ENCODE measurements at regions not wholly inside any gene's neighbourhood (a gene's known extent, or its start where the extent isn't known, plus 50 kb on each side); places are given as distances from the start of the nearest gene placed in this dataset.

DNA sequence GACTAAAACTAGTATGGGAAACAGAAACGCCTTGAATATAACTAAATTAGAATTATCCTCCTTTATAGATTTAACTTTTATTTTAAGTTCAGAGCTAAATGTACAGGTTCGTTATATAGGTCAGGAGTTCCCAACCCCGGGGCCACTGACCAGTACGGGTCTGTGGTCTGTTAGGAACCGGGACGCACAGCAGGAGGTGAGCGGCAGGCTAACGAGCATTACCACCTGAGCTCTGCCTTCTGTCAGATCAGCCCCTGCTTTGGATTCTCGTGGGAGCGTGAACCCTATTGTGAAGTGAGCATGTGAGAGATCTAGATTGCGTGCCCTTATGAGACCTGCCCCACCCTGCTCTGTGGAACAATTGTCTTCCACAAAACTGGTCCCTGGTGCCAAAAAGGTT is 51.0 kb downstream of the FAT4 start:
- H3K27me3 Mint-ChIP-seq (ENCODE audit: unreplicated experiment) = peaks cover 2% of the 10 kb centered on the region
- TF ChIP-seq, protein P1, sequence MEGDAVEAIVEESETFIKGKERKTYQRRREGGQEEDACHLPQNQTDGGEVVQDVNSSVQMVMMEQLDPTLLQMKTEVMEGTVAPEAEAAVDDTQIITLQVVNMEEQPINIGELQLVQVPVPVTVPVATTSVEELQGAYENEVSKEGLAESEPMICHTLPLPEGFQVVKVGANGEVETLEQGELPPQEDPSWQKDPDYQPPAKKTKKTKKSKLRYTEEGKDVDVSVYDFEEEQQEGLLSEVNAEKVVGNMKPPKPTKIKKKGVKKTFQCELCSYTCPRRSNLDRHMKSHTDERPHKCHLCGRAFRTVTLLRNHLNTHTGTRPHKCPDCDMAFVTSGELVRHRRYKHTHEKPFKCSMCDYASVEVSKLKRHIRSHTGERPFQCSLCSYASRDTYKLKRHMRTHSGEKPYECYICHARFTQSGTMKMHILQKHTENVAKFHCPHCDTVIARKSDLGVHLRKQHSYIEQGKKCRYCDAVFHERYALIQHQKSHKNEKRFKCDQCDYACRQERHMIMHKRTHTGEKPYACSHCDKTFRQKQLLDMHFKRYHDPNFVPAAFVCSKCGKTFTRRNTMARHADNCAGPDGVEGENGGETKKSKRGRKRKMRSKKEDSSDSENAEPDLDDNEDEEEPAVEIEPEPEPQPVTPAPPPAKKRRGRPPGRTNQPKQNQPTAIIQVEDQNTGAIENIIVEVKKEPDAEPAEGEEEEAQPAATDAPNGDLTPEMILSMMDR (IDR thresholded peaks at IDR 0.05; ENCODE audit: unreplicated experiment) = no peak
- no peak overlapping the region for H3K27ac Mint-ChIP-seq (ENCODE audit: unreplicated experiment)
- DNase-seq (ENCODE audit: low spot score) = no peak
- H3K4me1 Mint-ChIP-seq (ENCODE audit: unreplicated experiment) = no peaks in the 10 kb centered on the region
- H3K9me3 Mint-ChIP-seq (ENCODE audit: unreplicated experiment) = no peaks in the 10 kb centered on the region
- H3K4me3 Mint-ChIP-seq (ENCODE audit: unreplicated experiment) = no peak overlapping the region
- peaks cover 13% of the 10 kb centered on the region for H3K36me3 Mint-ChIP-seq (ENCODE audit: low read depth, unreplicated experiment)

DNA sequence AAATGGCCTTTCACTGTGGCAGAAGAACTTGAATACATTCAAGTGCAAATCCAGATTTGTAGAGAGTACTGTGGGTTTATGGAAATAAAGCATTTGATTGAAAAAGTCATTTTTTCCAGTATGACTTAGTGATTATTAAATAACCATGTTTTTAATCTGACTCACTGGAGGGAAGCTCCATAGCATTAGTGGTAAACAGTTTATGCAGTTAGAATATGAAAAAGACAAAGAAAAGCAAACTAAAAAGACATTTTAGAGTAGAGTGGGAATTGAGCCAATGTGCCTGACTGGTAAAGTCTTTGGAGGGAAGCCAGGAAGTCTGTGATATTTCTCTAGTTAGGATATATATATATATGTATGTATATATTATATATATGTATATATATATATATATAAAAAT is 53.4 kb downstream of the FAT4 start:
- TF ChIP-seq, protein P1 (IDR thresholded peaks at IDR 0.05; ENCODE audit: unreplicated experiment) = no peak

DNA sequence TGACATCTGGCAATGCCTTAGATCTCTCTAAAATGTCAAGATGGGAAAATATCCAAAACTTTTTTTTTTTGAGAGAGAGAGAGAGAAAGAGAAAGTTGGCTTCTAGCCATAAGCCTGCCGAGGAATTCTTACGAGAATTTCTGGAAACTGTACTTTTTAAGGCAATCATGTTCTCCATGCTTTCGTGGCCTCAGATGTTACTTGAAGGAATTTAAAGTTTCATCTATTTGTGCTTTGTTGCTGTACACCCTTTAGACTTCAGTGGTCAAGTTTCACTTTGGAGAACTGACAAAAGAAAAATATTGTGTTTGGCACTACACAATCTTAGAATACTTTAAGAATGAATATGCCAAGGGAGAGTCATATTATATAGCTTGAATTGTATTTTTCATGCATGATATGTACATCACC is 53.9 kb downstream of the FAT4 start:
- H3K27ac Mint-ChIP-seq (ENCODE audit: unreplicated experiment) = no peak overlapping the region

More for the DNA sequence above, 53.4 kb downstream of the FAT4 start:
- no peaks in the 10 kb centered on the region for H3K4me1 Mint-ChIP-seq (ENCODE audit: unreplicated experiment)
- no peak overlapping the region for H3K4me3 Mint-ChIP-seq (ENCODE audit: unreplicated experiment)
- H3K9me3 Mint-ChIP-seq (ENCODE audit: unreplicated experiment) = no peaks in the 10 kb centered on the region
- peaks cover 2% of the 10 kb centered on the region for H3K27me3 Mint-ChIP-seq (ENCODE audit: unreplicated experiment)
- H3K27ac Mint-ChIP-seq (ENCODE audit: unreplicated experiment) = no peak overlapping the region
- H3K36me3 Mint-ChIP-seq (ENCODE audit: low read depth, unreplicated experiment) = peaks cover 13% of the 10 kb centered on the region
- no peak for DNase-seq (ENCODE audit: low spot score)

DNA sequence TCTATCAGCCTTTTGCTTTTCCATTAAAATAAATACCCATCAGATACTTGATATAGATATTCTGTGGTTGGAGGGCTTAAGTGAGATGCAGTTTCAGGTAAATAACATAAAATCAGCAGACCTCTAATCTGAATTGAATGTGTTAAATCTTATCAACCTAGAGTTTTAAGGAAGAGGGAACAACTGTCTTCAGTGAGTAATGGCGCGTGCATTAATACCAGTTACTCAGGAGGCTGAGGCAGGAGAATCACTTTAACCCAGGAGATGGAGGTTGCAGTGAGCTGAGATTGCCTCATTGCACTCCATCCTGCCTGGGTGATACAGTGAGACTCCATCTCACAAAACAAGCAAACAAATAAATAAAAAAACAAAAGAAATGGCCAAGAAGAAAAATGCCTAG is 54.3 kb downstream of the FAT4 start:
- H3K4me1 Mint-ChIP-seq (ENCODE audit: unreplicated experiment) = no peaks in the 10 kb centered on the region
- H3K36me3 Mint-ChIP-seq (ENCODE audit: low read depth, unreplicated experiment) = peaks cover 10% of the 10 kb centered on the region
- peaks cover under 1% of the 10 kb centered on the region for H3K27me3 Mint-ChIP-seq (ENCODE audit: unreplicated experiment)
- TF ChIP-seq, protein P1 (IDR thresholded peaks at IDR 0.05; ENCODE audit: unreplicated experiment) = no peak
- H3K9me3 Mint-ChIP-seq (ENCODE audit: unreplicated experiment) = no peaks in the 10 kb centered on the region
- H3K4me3 Mint-ChIP-seq (ENCODE audit: unreplicated experiment) = no peak overlapping the region
- no peak overlapping the region for H3K27ac Mint-ChIP-seq (ENCODE audit: unreplicated experiment)
- no peak for DNase-seq (ENCODE audit: low spot score)

More for the DNA sequence above, 53.9 kb downstream of the FAT4 start:
- H3K4me1 Mint-ChIP-seq (ENCODE audit: unreplicated experiment) = no peaks in the 10 kb centered on the region
- TF ChIP-seq, protein P1 (IDR thresholded peaks at IDR 0.05; ENCODE audit: unreplicated experiment) = no peak
- peaks cover 13% of the 10 kb centered on the region for H3K36me3 Mint-ChIP-seq (ENCODE audit: low read depth, unreplicated experiment)
- DNase-seq (ENCODE audit: low spot score) = no peak
- H3K27me3 Mint-ChIP-seq (ENCODE audit: unreplicated experiment) = peaks cover 2% of the 10 kb centered on the region
- H3K4me3 Mint-ChIP-seq (ENCODE audit: unreplicated experiment) = no peak overlapping the region
- H3K9me3 Mint-ChIP-seq (ENCODE audit: unreplicated experiment) = no peaks in the 10 kb centered on the region

DNA sequence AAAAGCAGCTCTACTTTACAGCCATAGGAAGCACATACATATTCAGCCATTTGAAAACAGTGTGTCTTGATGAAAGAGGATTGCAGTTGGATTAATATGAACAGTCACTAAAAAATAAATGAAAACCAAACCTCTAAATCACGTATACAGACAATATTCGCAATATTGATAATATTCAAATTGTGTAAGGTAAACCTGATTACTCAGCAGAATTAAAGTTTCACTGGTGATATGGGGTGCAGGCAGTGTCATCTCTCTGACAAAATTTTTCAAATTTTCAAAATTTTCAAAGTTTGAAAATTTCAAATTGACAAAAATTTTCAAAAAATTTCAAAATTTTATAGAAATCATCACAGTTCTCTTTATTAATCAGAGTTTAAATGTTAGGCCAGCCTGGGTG is 55.7 kb downstream of the FAT4 start:
- Mint-ChIP-seq H3K27ac (ENCODE audit: unreplicated experiment) (no peak overlapping the region), H3K4me3 (ENCODE audit: unreplicated experiment) (no peak overlapping the region), H3K27me3 (ENCODE audit: unreplicated experiment) (no peaks in the 10 kb centered on the region), H3K4me1 (ENCODE audit: unreplicated experiment) (no peaks in the 10 kb centered on the region), H3K36me3 (ENCODE audit: low read depth, unreplicated experiment) (peaks cover 4% of the 10 kb centered on the region), H3K9me3 (ENCODE audit: unreplicated experiment) (no peaks in the 10 kb centered on the region)
- TF ChIP-seq, protein P1 (IDR thresholded peaks at IDR 0.05; ENCODE audit: unreplicated experiment) = no peak
- DNase-seq (ENCODE audit: low spot score) = no peak
